H9 (cell line): ENCODE measurements at regions not wholly inside any gene's neighbourhood (a gene's known extent, or its start where the extent isn't known, plus 50 kb on each side); places are given as distances from the start of the nearest gene placed in this dataset.

ENCODE experiments used
- DNase-seq: peaks from one replicate; pipeline ENCODE4 v3.0.0-alpha.2; 2017
- H2AFZ ChIP-seq: one replicate; pipeline ENCODE4 v1.6.1; 2013; ENCODE audit warnings: mild to moderate bottlenecking, low read length, control low read depth, moderate library complexity
- H2AK5ac ChIP-seq: 2 replicates; pipeline ENCODE4 v1.6.1; 2013; ENCODE audit warnings: low read length, control low read depth, mixed read lengths; ENCODE audit not compliant: insufficient read length
- H2BK120ac ChIP-seq: one replicate; pipeline ENCODE4 v1.6.1; 2013; ENCODE audit warnings: low read depth, mild to moderate bottlenecking, low read length, control low read depth, inconsistent platforms; ENCODE audit not compliant: poor library complexity, severe bottlenecking
- H2BK12ac ChIP-seq: 2 replicates; pipeline ENCODE4 v1.6.1; 2013; ENCODE audit warnings: low read length, control low read depth, mixed read lengths, low read depth; ENCODE audit not compliant: insufficient read length
- H2BK15ac ChIP-seq: 2 replicates; pipeline ENCODE4 v1.6.1; 2013; ENCODE audit warnings: low read depth, low read length, control low read depth
- H2BK20ac ChIP-seq: one replicate; pipeline ENCODE4 v1.6.1; 2013; ENCODE audit warnings: low read depth, mild to moderate bottlenecking, low read length, control low read depth, inconsistent platforms; ENCODE audit not compliant: poor library complexity, severe bottlenecking
- H2BK5ac ChIP-seq: 2 replicates; pipeline ENCODE4 v1.6.1; 2013; ENCODE audit warnings: low read length, control low read depth, mixed read lengths; ENCODE audit not compliant: insufficient read length
- H3K14ac ChIP-seq: 2 replicates; pipeline ENCODE4 v1.6.1; 2013; ENCODE audit warnings: low read length, control low read depth; ENCODE audit not compliant: insufficient read depth
- H3K18ac ChIP-seq: 2 replicates; pipeline ENCODE4 v1.6.1; 2013; ENCODE audit warnings: low read depth, mild to moderate bottlenecking, mixed read lengths, low read length, control low read depth; ENCODE audit not compliant: insufficient read length
- H3K23ac ChIP-seq: 2 replicates; pipeline ENCODE4 v1.6.1; 2013; ENCODE audit warnings: low read length, control low read depth, mixed read lengths, low read depth; ENCODE audit not compliant: insufficient read length
- H3K23me2 ChIP-seq: 2 replicates; pipeline ENCODE4 v1.6.1; 2013; ENCODE audit warnings: low read depth, mild to moderate bottlenecking, mixed read lengths, low read length, control low read depth; ENCODE audit not compliant: insufficient read length, poor library complexity, severe bottlenecking
- H3K27ac ChIP-seq: 2 replicates; pipeline ENCODE4 v1.5.1; 2013; ENCODE audit warnings: low read length, control low read depth, mixed read lengths, low read depth; ENCODE audit not compliant: insufficient read length
- H3K27me3 ChIP-seq: 2 replicates; pipeline ENCODE4 v1.6.1; 2013; ENCODE audit warnings: low read length, control low read depth, inconsistent platforms; ENCODE audit not compliant: insufficient read depth
- H3K4ac ChIP-seq: 2 replicates; pipeline ENCODE4 v1.6.1; 2013; ENCODE audit warnings: low read depth, mild to moderate bottlenecking, control low read depth, inconsistent platforms, low read length, moderate library complexity
- H3K4me1 ChIP-seq: 2 replicates; pipeline ENCODE4 v1.6.1; 2013; ENCODE audit warnings: low read length, control low read depth, inconsistent platforms; ENCODE audit not compliant: insufficient read depth
- H3K4me2 ChIP-seq: 2 replicates; pipeline ENCODE4 v1.6.1; 2013; ENCODE audit warnings: low read length, control low read depth, mixed read lengths; ENCODE audit not compliant: insufficient read length, insufficient read depth
- H3K56ac ChIP-seq: 2 replicates; pipeline ENCODE4 v1.6.1; 2013; ENCODE audit warnings: low read depth, mild to moderate bottlenecking, mixed read lengths, low read length, control low read depth; ENCODE audit not compliant: insufficient read length
- H3K79me1 ChIP-seq: 2 replicates; pipeline ENCODE4 v1.6.1; 2013; ENCODE audit warnings: low read depth, mild to moderate bottlenecking, moderate library complexity, low read length, control low read depth, inconsistent platforms; ENCODE audit not compliant: insufficient read depth, poor library complexity, severe bottlenecking
- H3K79me2 ChIP-seq: 2 replicates; pipeline ENCODE4 v1.6.1; 2013; ENCODE audit warnings: low read length, control low read depth, inconsistent platforms; ENCODE audit not compliant: insufficient read depth
- H3K9ac ChIP-seq: 2 replicates; pipeline ENCODE4 v1.6.1; 2013; ENCODE audit warnings: low read length, control low read depth, mixed read lengths; ENCODE audit not compliant: insufficient read length; ENCODE audit errors: extremely low read depth
- H3K9me3 ChIP-seq: one replicate; pipeline ENCODE4 v1.6.1; 2013; ENCODE audit warnings: low read depth, low read length, inconsistent platforms; ENCODE audit not compliant: control insufficient read depth
- H3T11ph ChIP-seq: one replicate; pipeline ENCODE4 v1.6.1; 2013; ENCODE audit warnings: mild to moderate bottlenecking, low read length, control low read depth, inconsistent platforms
- H4K20me1 ChIP-seq: one replicate; pipeline ENCODE4 v1.6.1; 2013; ENCODE audit not compliant: control insufficient read depth, insufficient read length, insufficient read depth
- H4K5ac ChIP-seq: 2 replicates; pipeline ENCODE4 v1.6.1; 2013; ENCODE audit warnings: low read depth, mild to moderate bottlenecking, mixed read lengths, low read length, control low read depth; ENCODE audit not compliant: insufficient read length
- H4K8ac ChIP-seq: replicated peaks from 2 replicates; pipeline ENCODE4 v1.6.1; 2013; ENCODE audit warnings: low read length, control low read depth, mixed read lengths, low read depth; ENCODE audit not compliant: insufficient read length
- H4K91ac ChIP-seq: 2 replicates; pipeline ENCODE4 v1.6.1; 2013; ENCODE audit warnings: low read depth, mild to moderate bottlenecking, moderate library complexity, mixed read lengths, low read length, control low read depth; ENCODE audit not compliant: insufficient read length
- H3K27ac Mint-ChIP-seq, 3 experiments: 2 replicates in 2 of 3; 3 replicates in 1 of 3; pipeline ENCODE4 v1.8.0; 2020 to 2021; ENCODE audit warnings: mixed read lengths in 3 of 3, mild to moderate bottlenecking in 1 of 3, moderate library complexity in 1 of 3
- H3K27me3 Mint-ChIP-seq: 2 replicates; pipeline ENCODE4 v1.8.0; 2021; ENCODE audit warnings: low read depth, mild to moderate bottlenecking, moderate library complexity, mixed read lengths
- H3K36me3 Mint-ChIP-seq, 3 experiments: 2 replicates in 2 of 3; 3 replicates in 1 of 3; pipeline ENCODE4 v1.8.0; 2020 to 2021; ENCODE audit warnings: low read depth in 3 of 3, mixed read lengths in 3 of 3; ENCODE audit not compliant: insufficient read depth in 1 of 3
- H3K4me1 Mint-ChIP-seq, 2 experiments: 2 replicates each; pipeline ENCODE4 v1.8.0; 2020; ENCODE audit warnings: mixed read lengths in 2 of 2
- H3K4me3 Mint-ChIP-seq, 2 experiments: 2 replicates in 1 of 2; 3 replicates in 1 of 2; pipeline ENCODE4 v1.8.0; 2020 to 2021; ENCODE audit warnings: mild to moderate bottlenecking in 2 of 2, mixed read lengths in 2 of 2, moderate library complexity in 1 of 2
- H3K9me3 Mint-ChIP-seq, 2 experiments: 2 replicates in 1 of 2; 3 replicates in 1 of 2; pipeline ENCODE4 v1.8.0; 2020; ENCODE audit warnings: mild to moderate bottlenecking in 2 of 2, mixed read lengths in 2 of 2, moderate library complexity in 1 of 2
- CTCF ChIP-seq: fragments of 200-600 bp; sonication (generic); conservative IDR thresholded peaks from 3 replicates; pipeline ENCODE4 v1.8.0; 2021; ENCODE audit warnings: antibody characterized with exemption, mild to moderate bottlenecking
- WGBS: extraction: QIAGEN DNeasy Blood & Tissue Kit; methylation state at CpG from one replicate; pipeline ENCODE4 v1.1.7; 2013; ENCODE audit warnings: missing lambda C conversion rate, low lambda C conversion rate, mixed read lengths; ENCODE audit not compliant: insufficient read length; ENCODE audit errors: extremely low coverage; 5-methylcytosine and 5-hydroxymethylcytosine counted together

- WGBS = no CpG with 5 or more reads among the region's 17 CpGs
- H3K27me3 Mint-ChIP-seq = peaks cover 2% of the 10 kb centered on the region
- Histone ChIP-seq H3T11ph (no peak overlapping the region), H4K91ac (no peak overlapping the region), H3K4ac (no peak overlapping the region), H3K14ac (no peak overlapping the region), H2BK120ac (no peak overlapping the region), H3K9ac (no peak overlapping the region), H3K27me3 (no peaks in the 10 kb centered on the region), H3K9me3 (no peaks in the 10 kb centered on the region), H2AK5ac (no peak overlapping the region), H4K5ac (no peak overlapping the region), H3K79me2 (no peaks in the 10 kb centered on the region), H3K23me2 (no peaks in the 10 kb centered on the region), H3K79me1 (no peaks in the 10 kb centered on the region), H2BK12ac (no peak overlapping the region), H4K8ac (no peak overlapping the region), H3K56ac (no peak overlapping the region), H3K18ac (no peak overlapping the region), H4K20me1 (no peaks in the 10 kb centered on the region), H3K27ac (no peak overlapping the region), H2BK5ac (no peak overlapping the region), H3K4me2 (no peak overlapping the region), H3K4me1 (no peaks in the 10 kb centered on the region), H2BK15ac (no peak overlapping the region), H2AFZ (no peak overlapping the region), H2BK20ac (no peak overlapping the region), H3K23ac (no peak overlapping the region)
- H3K27ac Mint-ChIP-seq = peak overlapping the region in 2 of 3 experiments; percentile 38 to 83; a peak in 3 of 7 replicates
- H3K4me3 Mint-ChIP-seq = no peak overlapping the region; a peak in 1 of 5 replicates
- peaks cover 19 to 20% of the 10 kb centered on the region in 2 experiments for H3K9me3 Mint-ChIP-seq
- no peak for TF ChIP-seq CTCF
- peaks cover 8 to 11% of the 10 kb centered on the region in 2 experiments for H3K4me1 Mint-ChIP-seq
- peaks cover 6 to 13% (median 11%) of the 10 kb centered on the region in 3 experiments; a peak in 6 of 7 replicates for H3K36me3 Mint-ChIP-seq
- no peak for DNase-seq
Observed at GRCh38 chr17:27367121-27367981, 73.4 kb downstream of the WSB1 start.
